ENCODE measurements at regions not wholly inside any gene's neighbourhood (a gene's known extent, or its start where the extent isn't known, plus 50 kb on each side); places are given as distances from the start of the nearest gene placed in this dataset.
"Not testable (repeated sequence)": the region's sequence is repeated elsewhere in the genome, so short reads cannot be mapped to it uniquely, and the experiment has no call there.

GRCh38 chr3:125810010-125810409 lies 159.0 kb upstream of the ROPN1B start:
- DNase-seq (ENCODE audit: low read depth), result not testable (repeated sequence)

GRCh38 chr3:125822175-125822574 lies 146.8 kb upstream of the ROPN1B start:
- peak; percentile 92 for DNase-seq (ENCODE audit: low read depth)

GRCh38 chr3:125831005-125831750 lies 137.8 kb upstream of the ROPN1B start:
- DNase-seq (ENCODE audit: low read depth), result not testable (repeated sequence)

GRCh38 chr3:125835562-125835961 lies 133.4 kb upstream of the ROPN1B start:
- DNase-seq (ENCODE audit: low read depth), result not testable (repeated sequence)

- DNase-seq (ENCODE audit: low read depth), result not testable (repeated sequence)
Measured at GRCh38 chr3:125836011-125836551, 132.9 kb upstream of the ROPN1B start.

GRCh38 chr3:125836786-125837185 lies 132.2 kb upstream of the ROPN1B start:
- DNase-seq (ENCODE audit: low read depth), result not testable (repeated sequence)

GRCh38 chr3:125838857-125839256 lies 130.1 kb upstream of the ROPN1B start:
- not testable (repeated sequence) for DNase-seq (ENCODE audit: low read depth)

GRCh38 chr3:125840465-125840864 lies 128.5 kb upstream of the ROPN1B start:
- DNase-seq (ENCODE audit: low read depth), result not testable (repeated sequence)

- not testable (repeated sequence) for DNase-seq (ENCODE audit: low read depth)
Measured at GRCh38 chr3:125847966-125848365, 121.0 kb upstream of the ROPN1B start.

- DNase-seq (ENCODE audit: low read depth), result not testable (repeated sequence)
Measured at GRCh38 chr3:125855006-125855405, 114.0 kb upstream of the ROPN1B start.

- not testable (repeated sequence) for DNase-seq (ENCODE audit: low read depth)
Measured at GRCh38 chr3:125860547-125860946, 108.4 kb upstream of the ROPN1B start.

- not testable (repeated sequence) for DNase-seq (ENCODE audit: low read depth)
Measured at GRCh38 chr3:125862841-125863254, 106.1 kb upstream of the ROPN1B start.

GRCh38 chr3:125864532-125864931 lies 104.4 kb upstream of the ROPN1B start:
- DNase-seq (ENCODE audit: low read depth), result not testable (repeated sequence)

GRCh38 chr3:125886006-125886405 lies 83.0 kb upstream of the ROPN1B start:
- peak; percentile 85 for DNase-seq (ENCODE audit: low read depth)

GRCh38 chr3:125899181-125899580 lies 69.8 kb upstream of the ROPN1B start:
- not testable (repeated sequence) for DNase-seq (ENCODE audit: low read depth)

- DNase-seq (ENCODE audit: low read depth), result not testable (repeated sequence)
Measured at GRCh38 chr3:125901473-125901872, 67.5 kb upstream of the ROPN1B start.

- DNase-seq (ENCODE audit: low read depth), result not testable (repeated sequence)
Measured at GRCh38 chr3:125903780-125904455, 65.1 kb upstream of the ROPN1B start.

- DNase-seq (ENCODE audit: low read depth), result not testable (repeated sequence)
Measured at GRCh38 chr3:125907279-125907678, 61.7 kb upstream of the ROPN1B start.

GRCh38 chr3:125910851-125911250 lies 58.1 kb upstream of the ROPN1B start:
- DNase-seq (ENCODE audit: low read depth), result not testable (repeated sequence)

GRCh38 chr3:125914608-125915436 lies 54.2 kb upstream of the ROPN1B start:
- peak; percentile 60 for DNase-seq (ENCODE audit: low read depth)

GRCh38 chr3:125915437-125915787 lies 53.6 kb upstream of the ROPN1B start:
- DNase-seq (ENCODE audit: low read depth), result peak; percentile 28
